Ishikawa (cell line): ENCODE measurements at regions not wholly inside any gene's neighbourhood (a gene's known extent, or its start where the extent isn't known, plus 50 kb on each side); places are given as distances from the start of the nearest gene placed in this dataset.

Experiments used
- CEBPB ChIP-seq: IDR thresholded peaks from 2 replicates; pipeline ENCODE4 v1.6.1; 2012
- CREB1 ChIP-seq: IDR thresholded peaks from 2 replicates; pipeline ENCODE4 v1.6.1; 2012; ENCODE audit warnings: low read depth
- EGR1 ChIP-seq: IDR thresholded peaks from 2 replicates; pipeline ENCODE4 v1.6.1; 2012
- EP300 ChIP-seq: IDR thresholded peaks from 2 replicates; pipeline ENCODE4 v1.6.1; 2012; ENCODE audit warnings: borderline replicate concordance
- FOXM1 ChIP-seq: IDR thresholded peaks from 2 replicates; pipeline ENCODE4 v1.6.1; 2012; ENCODE audit warnings: low read depth, borderline replicate concordance
- NFIC ChIP-seq: IDR thresholded peaks from 2 replicates; pipeline ENCODE4 v1.6.1; 2012
- RAD21 ChIP-seq: IDR thresholded peaks from 2 replicates; pipeline ENCODE4 v1.6.1; 2012; ENCODE audit warnings: low read depth
- TAF1 ChIP-seq: IDR thresholded peaks from 2 replicates; pipeline ENCODE4 v1.6.1; 2012; ENCODE audit warnings: low read depth, mild to moderate bottlenecking
- TCF12 ChIP-seq: IDR thresholded peaks from 2 replicates; pipeline ENCODE4 v1.6.1; 2012; ENCODE audit warnings: low read depth
- TEAD4 ChIP-seq: IDR thresholded peaks from 2 replicates; pipeline ENCODE4 v1.6.1; 2012
- YY1 ChIP-seq: IDR thresholded peaks from 2 replicates; pipeline ENCODE4 v1.6.1; 2012; ENCODE audit warnings: low read depth
- ZBTB7A ChIP-seq: IDR thresholded peaks from 2 replicates; pipeline ENCODE4 v1.6.1; 2012; ENCODE audit warnings: low read depth
- TF ChIP-seq, protein P1 (sequence below): IDR thresholded peaks from 2 replicates; pipeline ENCODE4 v1.6.1; 2012; ENCODE audit warnings: low read depth, mild to moderate bottlenecking
- TF ChIP-seq, protein P2 (sequence below): IDR thresholded peaks from 2 replicates; pipeline ENCODE4 v1.6.1; 2012
- TF ChIP-seq, protein P3 (sequence below): IDR thresholded peaks from 2 replicates; pipeline ENCODE4 v1.6.1; 2012

- TF ChIP-seq TCF12 (no peak), TEAD4 (no peak), TAF1 (no peak), CREB1 (no peak), NFIC (no peak), FOXM1 (no peak), ZBTB7A (no peak), RAD21 (no peak), YY1 (no peak), CEBPB (no peak), EP300 (no peak)
- TF ChIP-seq, protein P1, sequence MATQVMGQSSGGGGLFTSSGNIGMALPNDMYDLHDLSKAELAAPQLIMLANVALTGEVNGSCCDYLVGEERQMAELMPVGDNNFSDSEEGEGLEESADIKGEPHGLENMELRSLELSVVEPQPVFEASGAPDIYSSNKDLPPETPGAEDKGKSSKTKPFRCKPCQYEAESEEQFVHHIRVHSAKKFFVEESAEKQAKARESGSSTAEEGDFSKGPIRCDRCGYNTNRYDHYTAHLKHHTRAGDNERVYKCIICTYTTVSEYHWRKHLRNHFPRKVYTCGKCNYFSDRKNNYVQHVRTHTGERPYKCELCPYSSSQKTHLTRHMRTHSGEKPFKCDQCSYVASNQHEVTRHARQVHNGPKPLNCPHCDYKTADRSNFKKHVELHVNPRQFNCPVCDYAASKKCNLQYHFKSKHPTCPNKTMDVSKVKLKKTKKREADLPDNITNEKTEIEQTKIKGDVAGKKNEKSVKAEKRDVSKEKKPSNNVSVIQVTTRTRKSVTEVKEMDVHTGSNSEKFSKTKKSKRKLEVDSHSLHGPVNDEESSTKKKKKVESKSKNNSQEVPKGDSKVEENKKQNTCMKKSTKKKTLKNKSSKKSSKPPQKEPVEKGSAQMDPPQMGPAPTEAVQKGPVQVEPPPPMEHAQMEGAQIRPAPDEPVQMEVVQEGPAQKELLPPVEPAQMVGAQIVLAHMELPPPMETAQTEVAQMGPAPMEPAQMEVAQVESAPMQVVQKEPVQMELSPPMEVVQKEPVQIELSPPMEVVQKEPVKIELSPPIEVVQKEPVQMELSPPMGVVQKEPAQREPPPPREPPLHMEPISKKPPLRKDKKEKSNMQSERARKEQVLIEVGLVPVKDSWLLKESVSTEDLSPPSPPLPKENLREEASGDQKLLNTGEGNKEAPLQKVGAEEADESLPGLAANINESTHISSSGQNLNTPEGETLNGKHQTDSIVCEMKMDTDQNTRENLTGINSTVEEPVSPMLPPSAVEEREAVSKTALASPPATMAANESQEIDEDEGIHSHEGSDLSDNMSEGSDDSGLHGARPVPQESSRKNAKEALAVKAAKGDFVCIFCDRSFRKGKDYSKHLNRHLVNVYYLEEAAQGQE, result no peak
- TF ChIP-seq, protein P2, sequence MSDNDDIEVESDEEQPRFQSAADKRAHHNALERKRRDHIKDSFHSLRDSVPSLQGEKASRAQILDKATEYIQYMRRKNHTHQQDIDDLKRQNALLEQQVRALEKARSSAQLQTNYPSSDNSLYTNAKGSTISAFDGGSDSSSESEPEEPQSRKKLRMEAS, result no peak
- TF ChIP-seq, protein P3, sequence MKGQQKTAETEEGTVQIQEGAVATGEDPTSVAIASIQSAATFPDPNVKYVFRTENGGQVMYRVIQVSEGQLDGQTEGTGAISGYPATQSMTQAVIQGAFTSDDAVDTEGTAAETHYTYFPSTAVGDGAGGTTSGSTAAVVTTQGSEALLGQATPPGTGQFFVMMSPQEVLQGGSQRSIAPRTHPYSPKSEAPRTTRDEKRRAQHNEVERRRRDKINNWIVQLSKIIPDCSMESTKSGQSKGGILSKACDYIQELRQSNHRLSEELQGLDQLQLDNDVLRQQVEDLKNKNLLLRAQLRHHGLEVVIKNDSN, result no peak
Measured at GRCh38 chr14:55743551-55743950, 163.5 kb downstream of the KTN1 start.

DNA sequence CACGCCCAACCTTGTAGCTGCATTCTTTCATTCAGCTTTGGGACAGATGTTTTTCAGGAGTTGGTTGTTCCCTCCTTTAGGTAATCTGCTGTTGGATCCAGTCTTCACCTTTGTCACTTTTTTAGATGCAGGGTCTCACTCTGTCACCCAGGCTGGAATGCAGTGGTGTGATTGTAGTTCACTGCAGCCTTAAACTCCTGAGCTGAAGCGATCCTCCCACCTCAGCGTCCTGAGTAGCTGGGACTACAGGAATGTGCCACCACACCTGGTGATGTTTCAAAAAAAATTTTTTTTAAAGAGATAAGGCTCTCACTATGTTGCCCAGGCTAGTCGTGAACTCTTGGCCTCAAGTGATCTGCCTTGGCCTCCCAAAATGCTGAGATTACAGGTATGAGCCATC, 164.3 kb downstream of the KTN1 start:
- TF ChIP-seq NFIC (no peak), EGR1 (no peak), YY1 (no peak), CREB1 (no peak), RAD21 (no peak)
- TF ChIP-seq, protein P2, result no peak

GRCh38 chr14:55745906-55746305, 165.9 kb downstream of the KTN1 start:
- TF ChIP-seq CREB1, result no peak
- no peak for TF ChIP-seq EGR1

GRCh38 chr14:55746558-55746957, 166.6 kb downstream of the KTN1 start:
- TF ChIP-seq EGR1, result no peak
- TF ChIP-seq ZBTB7A, result no peak
- TF ChIP-seq NFIC, result no peak
- TF ChIP-seq RAD21, result no peak
- no peak for TF ChIP-seq YY1
- TF ChIP-seq, protein P1, result no peak
- TF ChIP-seq CEBPB, result no peak

DNA sequence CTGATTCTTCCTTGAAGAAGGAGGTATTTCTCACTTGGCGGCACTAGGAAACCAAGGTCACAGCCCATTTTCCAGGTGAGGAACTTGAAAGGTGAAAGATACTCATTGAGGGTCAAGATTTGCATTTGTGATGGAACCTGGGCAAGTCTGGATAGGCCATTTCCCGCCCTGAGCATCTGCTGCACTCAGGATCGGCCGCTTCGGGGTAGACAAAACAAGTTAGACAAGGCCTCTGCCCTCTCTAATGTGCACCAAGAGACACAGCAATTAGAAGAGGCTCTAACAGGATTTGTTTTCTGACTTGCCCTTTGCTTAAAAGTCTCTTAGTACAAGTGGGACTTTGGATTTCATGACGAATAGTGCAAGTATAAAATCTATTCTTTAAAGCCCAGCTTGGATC, 167.2 kb downstream of the KTN1 start:
- TF ChIP-seq TCF12, result no peak

- TF ChIP-seq CEBPB, result peak; percentile 24; the same call in 1 of the 2 replicates
- TF ChIP-seq, protein P2, result no peak
Measured at GRCh38 chr14:55749201-55749812, 169.3 kb downstream of the KTN1 start.

GRCh38 chr14:55749946-55750345, 169.9 kb downstream of the KTN1 start:
- TF ChIP-seq, protein P2, result no peak
- no peak for TF ChIP-seq NFIC
- no peak for TF ChIP-seq EP300
- TF ChIP-seq CEBPB, result no peak
- no peak for TF ChIP-seq YY1
- TF ChIP-seq TAF1, result no peak
- TF ChIP-seq ZBTB7A, result no peak
- TF ChIP-seq RAD21, result no peak
- TF ChIP-seq, protein P3, result no peak
- TF ChIP-seq EGR1, result no peak
- TF ChIP-seq, protein P1, result no peak
- TF ChIP-seq FOXM1, result no peak
- TF ChIP-seq TCF12, result no peak
- TF ChIP-seq TEAD4, result no peak
- TF ChIP-seq CREB1, result no peak
